GM10266 (cell line): ENCODE measurements at regions not wholly inside any gene's neighbourhood (a gene's known extent, or its start where the extent isn't known, plus 50 kb on each side); places are given as distances from the start of the nearest gene placed in this dataset.
"Not testable (repeated sequence)": the region's sequence is repeated elsewhere in the genome, so short reads cannot be mapped to it uniquely, and the experiment has no call there.

Experiments used
- DNase-seq: peaks from one replicate; pipeline ENCODE4 v3.0.0; 2012; ENCODE audit errors: extremely low spot score
- CTCF ChIP-seq: IDR thresholded peaks from 2 replicates; pipeline ENCODE4 v1.5.1; 2012; ENCODE audit warnings: mild to moderate bottlenecking, low read depth; ENCODE audit not compliant: control insufficient read depth, insufficient read depth; ENCODE audit errors: missing control alignments

GRCh38 chr14:30006695-30007094 lies 79.0 kb upstream of the PRKD1 start:
- TF ChIP-seq CTCF, result no peak

GRCh38 chr14:30015489-30015888 lies 87.8 kb upstream of the PRKD1 start:
- TF ChIP-seq CTCF, result no peak
- DNase-seq, result no peak

More at GRCh38 chr14:30006695-30007094, 79.0 kb upstream of the PRKD1 start:
- no peak for DNase-seq

- no peak for TF ChIP-seq CTCF
- DNase-seq, result no peak
These were observed 88.4 kb upstream of the PRKD1 start for GRCh38 chr14:30016002-30016401.

- no peak for TF ChIP-seq CTCF
- DNase-seq, result no peak
These were observed 89.8 kb upstream of the PRKD1 start for GRCh38 chr14:30017370-30017993.

GRCh38 chr14:30020271-30020670 lies 92.6 kb upstream of the PRKD1 start:
- no peak for DNase-seq
- no peak for TF ChIP-seq CTCF

- no peak for TF ChIP-seq CTCF
- DNase-seq, result no peak
These were observed 93.0 kb upstream of the PRKD1 start for GRCh38 chr14:30020687-30021086.

- not testable (repeated sequence) for DNase-seq
These were observed 95.7 kb upstream of the PRKD1 start for GRCh38 chr14:30023350-30023749.

GRCh38 chr14:30034152-30034551 lies 106.5 kb upstream of the PRKD1 start:
- TF ChIP-seq CTCF, result no peak
- no peak for DNase-seq
